CD4-positive, alpha-beta T cell treated with Interleukin-4 for 1 hour (primary cell): ENCODE measurements at regions not wholly inside any gene's neighbourhood (a gene's known extent, or its start where the extent isn't known, plus 50 kb on each side); places are given as distances from the start of the nearest gene placed in this dataset.
A peak's percentile ranks its signal among the peaks of the same experiment; 100 is the strongest.
"Not testable (repeated sequence)": the region's sequence is repeated elsewhere in the genome, so short reads cannot be mapped to it uniquely, and the experiment has no call there.

Experiments
- DNase-seq, 2 donors: peaks; one replicate each; pipeline ENCODE4 v3.0.0-alpha.2; 2020 to 2022

DNA sequence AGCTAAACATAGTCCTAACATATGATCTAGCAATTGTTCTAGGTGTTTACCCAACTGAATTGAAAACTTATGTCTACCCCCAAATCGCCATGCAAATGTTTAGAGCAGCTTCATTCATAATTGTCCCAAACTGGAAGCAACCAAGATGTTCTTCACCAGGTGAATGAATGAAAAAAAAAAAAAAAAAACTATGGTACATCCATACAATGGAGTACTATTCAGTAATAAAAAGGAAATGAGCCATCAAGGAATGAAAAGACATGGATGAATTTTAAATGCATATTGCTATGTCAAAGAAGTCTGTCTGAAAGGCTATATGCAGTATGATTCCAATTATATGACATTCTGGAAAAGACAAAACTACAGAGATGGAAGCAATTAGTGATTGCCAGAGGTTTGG, 98.6 kb upstream of the ITPRID2 start:
- no peak for DNase-seq

- no peak for DNase-seq
Observed at GRCh38 chr2:181798022-181798421, 93.5 kb upstream of the ITPRID2 start.

- not testable (repeated sequence) for DNase-seq
Observed at GRCh38 chr2:181802300-181802699, 89.2 kb upstream of the ITPRID2 start.

DNA sequence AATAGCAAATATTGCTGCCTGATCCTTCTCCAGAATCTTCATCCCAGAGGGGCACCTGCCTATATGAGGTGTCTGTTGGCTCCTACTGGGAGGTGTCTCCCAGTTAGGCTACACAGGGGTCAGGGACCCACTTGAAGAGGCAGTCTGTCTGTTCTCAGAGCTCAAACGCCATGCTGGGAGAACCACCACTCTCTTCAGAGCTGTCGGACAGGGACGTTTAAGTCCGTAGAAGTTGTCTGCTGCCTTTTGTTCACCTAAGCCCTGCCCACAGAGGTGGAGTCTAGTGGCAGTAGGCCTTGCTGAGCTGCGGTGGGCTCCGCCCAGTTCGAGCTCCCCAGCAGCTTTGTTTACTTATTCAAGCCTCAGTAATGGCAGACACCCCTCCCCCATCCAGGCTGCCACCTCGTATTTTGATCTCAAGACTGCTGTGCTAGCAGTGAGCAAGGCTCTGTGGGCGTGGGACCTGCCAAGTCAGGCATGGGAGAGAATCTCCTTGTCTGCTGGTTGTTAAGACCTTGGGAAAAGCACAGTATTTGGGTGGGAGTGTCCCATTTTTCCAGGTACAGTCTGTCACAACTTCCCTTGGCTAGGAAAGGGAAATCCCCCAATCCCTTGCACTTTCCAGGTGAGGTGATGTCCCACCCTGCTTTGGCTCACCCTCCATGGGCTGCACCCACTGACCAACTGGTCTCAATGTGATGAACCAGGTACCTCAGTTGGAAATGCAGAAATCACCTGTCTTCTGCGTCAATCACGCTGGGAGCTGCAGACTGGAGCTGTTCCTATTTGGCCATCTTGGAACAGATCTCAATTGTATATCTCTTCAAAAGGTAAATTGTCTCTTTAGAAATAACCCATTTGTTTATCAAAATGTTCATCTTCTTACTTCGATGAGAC, 87.4 kb upstream of the ITPRID2 start:
- DNase-seq: not testable (repeated sequence)

- DNase-seq: no peak
Observed at GRCh38 chr2:181805228-181806038, 86.1 kb upstream of the ITPRID2 start.

DNA sequence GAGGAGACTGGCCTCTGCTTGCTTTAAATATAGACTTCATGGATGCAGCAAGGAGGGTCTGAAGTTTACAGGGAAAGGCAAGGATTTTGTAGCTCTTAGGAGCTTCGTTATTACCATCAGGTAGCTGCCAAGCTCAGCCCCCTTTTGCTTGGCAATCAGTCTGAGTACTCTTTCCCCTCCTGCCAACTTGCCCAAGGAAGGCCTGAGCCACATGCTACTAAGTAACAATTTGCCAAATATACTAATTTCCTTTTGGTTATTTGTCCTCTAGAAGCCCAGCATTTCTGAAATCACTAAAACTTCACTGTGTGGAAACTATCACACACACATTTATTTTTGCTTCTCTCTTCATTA, 85.5 kb upstream of the ITPRID2 start:
- DNase-seq: no peak

- DNase-seq: no peak
Observed at GRCh38 chr2:181807526-181807925, 84.0 kb upstream of the ITPRID2 start.

DNA sequence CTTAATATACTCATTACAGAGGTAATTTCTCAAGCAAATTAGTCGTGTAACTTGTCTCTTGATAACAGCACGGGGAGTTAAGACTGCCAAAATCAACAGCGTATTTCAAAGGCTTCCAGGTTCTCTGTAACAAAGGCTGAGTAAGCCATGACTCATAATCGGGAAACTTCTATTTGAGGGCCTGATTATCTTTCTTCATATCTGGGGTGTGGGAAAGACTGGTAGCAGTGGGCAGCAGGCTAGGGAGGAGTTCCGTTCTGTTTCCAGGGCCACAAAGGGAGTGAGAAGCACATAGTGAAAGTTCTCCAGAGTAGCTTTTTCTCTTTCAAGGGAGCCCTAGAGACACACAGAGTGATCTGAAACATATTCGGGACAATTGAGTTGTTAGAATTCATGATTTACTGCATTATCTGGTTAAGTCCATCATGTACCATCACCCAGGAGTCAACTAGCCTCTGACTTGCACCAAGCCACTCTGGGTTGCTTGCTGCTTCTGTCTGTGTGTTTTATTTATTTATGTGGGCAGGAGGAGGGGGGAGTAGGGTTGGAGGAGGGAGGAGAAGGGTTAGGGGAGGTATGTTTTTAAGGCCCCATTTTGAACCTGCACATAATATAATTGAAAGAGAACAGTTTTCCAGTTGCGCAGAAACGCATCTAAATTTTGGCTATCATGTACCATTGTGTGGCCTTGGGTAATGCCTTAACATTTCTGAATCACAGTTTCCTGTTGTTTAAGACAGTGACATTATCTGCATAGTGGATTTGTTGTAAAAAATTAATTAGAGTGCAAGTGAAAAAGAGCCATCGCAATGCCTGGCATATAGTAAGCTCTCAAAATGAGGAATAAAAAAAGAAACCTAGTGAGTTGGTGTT, 80.5 kb upstream of the ITPRID2 start:
- DNase-seq: peak in 1 of 2 donors; percentile 28

GRCh38 chr2:181812106-181812743, 79.3 kb upstream of the ITPRID2 start:
- no peak for DNase-seq

DNA sequence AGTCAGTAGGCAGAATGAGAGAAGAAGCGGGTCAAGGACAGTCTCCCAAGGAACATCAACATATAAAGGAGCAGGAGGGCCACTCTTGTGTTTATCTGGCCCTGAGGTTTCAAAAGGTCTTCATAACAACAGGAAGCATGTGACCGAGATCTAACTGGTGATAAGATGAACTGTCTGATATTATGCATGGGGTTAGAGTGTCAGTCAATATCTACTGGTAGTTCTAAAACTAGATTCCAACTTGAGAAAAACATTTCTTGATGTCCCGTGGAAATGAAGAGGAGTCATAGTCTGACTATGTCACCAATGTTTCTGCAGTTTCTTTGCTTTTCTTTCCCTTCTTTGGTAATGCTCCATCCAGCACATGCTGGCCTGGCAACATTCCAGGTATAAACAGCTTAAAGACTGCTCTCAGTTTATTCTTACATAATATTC, 77.5 kb upstream of the ITPRID2 start:
- peak in 1 of 2 donors; percentile 15 for DNase-seq

DNA sequence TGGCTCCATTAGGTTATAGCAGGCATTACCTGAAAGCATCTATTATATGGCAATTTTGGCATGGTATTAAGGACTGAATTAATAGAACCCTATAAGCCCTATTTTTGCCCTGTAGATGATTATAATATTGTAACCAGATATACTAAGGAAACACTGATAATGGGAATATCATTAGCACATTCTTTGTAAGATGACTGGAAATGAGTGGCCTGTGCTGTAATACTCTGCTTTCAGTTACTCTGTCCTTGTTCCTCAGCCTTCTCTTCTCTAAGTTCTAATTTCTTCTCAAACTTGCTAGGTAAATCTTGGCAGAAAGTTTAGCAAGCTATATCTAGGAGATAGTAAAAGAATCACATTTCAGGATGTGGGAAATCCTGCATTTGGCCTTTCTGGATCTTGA, 74.0 kb upstream of the ITPRID2 start:
- DNase-seq: no peak

DNA sequence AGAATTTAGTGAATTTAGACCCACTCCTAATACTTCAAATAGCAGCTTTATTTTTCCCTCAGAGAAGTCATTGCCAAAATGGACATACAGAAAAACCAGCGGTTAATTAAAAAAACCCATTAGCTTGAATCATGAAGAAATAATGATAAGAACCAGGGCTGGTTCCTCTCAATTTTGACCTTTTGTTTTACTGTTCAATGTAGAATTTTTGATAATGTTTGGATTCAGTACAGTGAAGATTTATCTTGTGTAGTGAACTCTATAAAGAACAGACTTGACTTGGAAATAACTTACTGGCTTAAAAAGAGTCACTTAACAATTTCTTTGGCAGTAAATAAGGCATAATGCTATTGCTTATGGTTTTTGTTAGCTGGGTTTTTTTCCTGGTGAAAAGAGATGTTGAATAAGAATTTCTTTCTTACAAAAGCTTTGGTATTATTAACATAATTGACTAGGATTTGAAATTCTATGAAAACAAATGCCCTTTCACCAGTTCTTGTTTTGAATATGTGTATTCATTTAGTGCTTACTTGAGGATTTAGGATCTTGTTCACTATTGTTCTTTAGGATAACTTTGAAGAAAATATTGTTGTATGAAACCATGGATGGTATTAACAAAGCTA, 73.4 kb upstream of the ITPRID2 start:
- no peak for DNase-seq

- no peak for DNase-seq
Observed at GRCh38 chr2:181818840-181819239, 72.7 kb upstream of the ITPRID2 start.

DNA sequence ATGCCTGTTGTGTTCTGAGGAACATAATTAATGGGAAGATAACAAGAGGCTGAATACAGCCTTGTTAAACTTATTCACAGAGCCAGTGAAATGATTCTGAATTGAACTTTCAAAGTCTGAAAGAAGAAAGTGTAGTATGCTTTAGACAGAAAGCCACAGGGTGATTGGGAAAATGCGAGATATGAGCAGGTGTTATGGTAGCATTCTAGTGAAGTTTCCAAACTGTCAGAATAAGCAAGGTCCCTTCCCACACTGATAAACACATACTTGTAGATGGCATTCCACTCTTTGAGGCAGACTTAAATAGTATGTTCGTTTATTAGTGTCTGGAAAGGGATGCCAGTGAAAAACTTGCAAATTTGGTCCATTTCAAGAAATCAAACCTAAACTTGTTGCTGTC, 70.5 kb upstream of the ITPRID2 start:
- no peak for DNase-seq

- DNase-seq: no peak
Observed at GRCh38 chr2:181822097-181822496, 69.4 kb upstream of the ITPRID2 start.

DNA sequence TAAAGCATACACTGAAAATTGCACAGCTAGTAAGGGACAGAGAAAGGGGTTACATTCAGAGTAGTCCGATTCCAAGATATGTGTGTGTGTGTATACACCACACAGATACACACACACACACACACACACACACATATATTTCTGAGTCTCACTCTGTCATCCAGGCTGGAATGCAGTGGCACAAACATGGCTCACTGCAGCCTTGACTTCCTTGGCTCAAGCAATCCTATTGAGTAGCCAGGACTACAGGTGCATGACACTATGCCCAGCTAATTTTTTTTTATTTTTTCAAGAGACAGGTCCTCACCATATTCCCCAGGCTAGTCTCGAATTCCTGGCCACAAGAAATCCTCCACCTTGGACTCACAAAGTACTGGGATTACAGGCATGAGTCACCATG, 68.1 kb upstream of the ITPRID2 start:
- no peak for DNase-seq

- DNase-seq: no peak
Observed at GRCh38 chr2:181828122-181828705, 63.3 kb upstream of the ITPRID2 start.

GRCh38 chr2:181829230-181829629, 62.3 kb upstream of the ITPRID2 start:
- DNase-seq: no peak

DNA sequence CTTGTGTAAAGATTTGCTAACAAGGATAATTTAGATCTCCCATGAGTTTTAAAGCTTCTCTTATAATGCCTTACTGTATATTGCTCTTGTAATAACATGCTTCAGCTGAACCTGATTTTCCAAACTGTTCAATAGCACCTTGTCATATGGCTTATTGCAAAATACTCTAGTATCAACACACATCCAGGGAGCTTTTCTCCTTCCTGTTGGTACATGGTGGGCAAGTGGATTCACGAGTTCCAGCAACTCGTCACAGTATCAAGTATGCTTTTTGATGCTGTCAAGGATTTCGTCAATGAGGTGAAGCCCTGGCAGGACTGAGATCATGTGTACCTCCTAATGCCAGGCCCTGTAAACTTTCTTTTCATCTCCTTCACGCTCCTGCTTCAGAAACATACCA, 59.5 kb upstream of the ITPRID2 start:
- DNase-seq: no peak

GRCh38 chr2:181836583-181836982, 54.9 kb upstream of the ITPRID2 start:
- DNase-seq: no peak

DNA sequence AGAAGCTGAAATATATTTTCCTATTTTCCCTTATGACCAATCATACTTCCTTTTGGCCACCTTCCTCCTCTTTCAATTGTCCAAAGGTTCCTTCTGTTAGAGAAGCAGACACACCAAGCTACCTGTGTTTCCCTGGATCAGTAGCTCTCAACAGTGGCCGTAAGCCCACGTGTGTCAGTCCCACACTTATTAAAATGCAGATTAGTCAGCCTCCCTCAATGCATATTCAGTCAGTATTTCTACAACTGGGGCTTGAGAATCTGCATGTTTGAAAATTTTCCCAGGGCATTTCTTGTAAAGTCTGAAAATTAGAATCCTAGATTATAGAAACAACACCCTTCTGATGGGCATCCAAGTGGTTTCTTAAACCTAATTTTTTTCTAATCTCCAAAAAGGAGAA, 54.0 kb upstream of the ITPRID2 start:
- no peak for DNase-seq

DNA sequence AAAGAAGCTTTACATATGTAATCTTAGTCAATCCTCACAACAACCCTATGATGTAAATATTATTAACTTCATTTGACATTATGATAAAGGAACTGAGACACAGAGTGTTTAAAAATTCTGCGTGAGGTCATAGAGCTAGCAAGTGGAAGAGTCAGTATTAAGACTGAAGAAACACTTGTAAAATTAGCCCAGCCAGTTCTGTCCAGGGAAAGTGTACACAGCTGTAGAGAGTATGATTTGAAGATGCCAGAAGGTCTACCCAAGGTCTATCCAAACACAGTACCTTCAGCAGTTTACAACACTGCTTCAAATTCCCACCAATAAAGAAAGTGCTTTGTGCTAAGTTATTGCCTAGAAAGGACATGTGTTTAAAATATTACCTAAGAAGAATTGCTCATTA, 51.7 kb upstream of the ITPRID2 start:
- no peak for DNase-seq
